GM18870 (cell line): ENCODE measurements at regions not wholly inside any gene's neighbourhood (a gene's known extent, or its start where the extent isn't known, plus 50 kb on each side); places are given as distances from the start of the nearest gene placed in this dataset.
"Not testable (repeated sequence)": the region's sequence is repeated elsewhere in the genome, so short reads cannot be mapped to it uniquely, and the experiment has no call there.

Experiments
- ATAC-seq: cut with Tn5 transposase; IDR thresholded peaks from one replicate; pipeline ENCODE4 v1.9.1; 2021; ENCODE audit warnings: moderate library complexity; ENCODE audit not compliant: unreplicated experiment

GRCh38 chr6:21909321-21909720 is 315.8 kb downstream of the SOX4 start:
- no peak for ATAC-seq

- ATAC-seq: no peak
Measured at GRCh38 chr6:21911208-21911607, 317.7 kb downstream of the SOX4 start.

- ATAC-seq: no peak
Measured at GRCh38 chr6:21912151-21912832, 318.7 kb downstream of the SOX4 start.

GRCh38 chr6:21914121-21914973 is 320.8 kb downstream of the SOX4 start:
- ATAC-seq: no peak

GRCh38 chr6:21915707-21916260 is 322.2 kb downstream of the SOX4 start:
- ATAC-seq: no peak

- no peak for ATAC-seq
Measured at GRCh38 chr6:21918041-21918440, 324.5 kb downstream of the SOX4 start.

GRCh38 chr6:21918666-21919065 is 325.1 kb downstream of the SOX4 start:
- ATAC-seq: no peak

- no peak for ATAC-seq
Measured at GRCh38 chr6:21922086-21922485, 328.5 kb downstream of the SOX4 start.

GRCh38 chr6:21924002-21924401 is 330.5 kb downstream of the SOX4 start:
- ATAC-seq: no peak

- no peak for ATAC-seq
Measured at GRCh38 chr6:21928827-21929226, 335.3 kb downstream of the SOX4 start.

- no peak for ATAC-seq
Measured at GRCh38 chr6:21931641-21932335, 338.2 kb downstream of the SOX4 start.

- no peak for ATAC-seq
Measured at GRCh38 chr6:21933351-21933750, 339.8 kb downstream of the SOX4 start.

- ATAC-seq: no peak
Measured at GRCh38 chr6:21935142-21935541, 341.6 kb downstream of the SOX4 start.

- ATAC-seq: peak; percentile 65
Measured at GRCh38 chr6:21935561-21936028, 342.0 kb downstream of the SOX4 start.

- no peak for ATAC-seq
Measured at GRCh38 chr6:21937466-21937865, 343.9 kb downstream of the SOX4 start.

GRCh38 chr6:21939066-21939465 is 345.5 kb downstream of the SOX4 start:
- ATAC-seq: not testable (repeated sequence)

- ATAC-seq: no peak
Measured at GRCh38 chr6:21941926-21942325, 348.4 kb downstream of the SOX4 start.

GRCh38 chr6:21942897-21943296 is 349.3 kb downstream of the SOX4 start:
- no peak for ATAC-seq

GRCh38 chr6:21946298-21946783 is 350.5 kb downstream of the PRL start:
- ATAC-seq: no peak

GRCh38 chr6:21947227-21947626 is 349.6 kb downstream of the PRL start:
- ATAC-seq: not testable (repeated sequence)

- ATAC-seq: no peak
Measured at GRCh38 chr6:21947731-21948386, 349.0 kb downstream of the PRL start.
